DMS153 treated with DMSO at 0.1 percent for 48 hours (cell line): ENCODE measurements at regions not wholly inside any gene's neighbourhood (a gene's known extent, or its start where the extent isn't known, plus 50 kb on each side); places are given as distances from the start of the nearest gene placed in this dataset.
"Not testable (repeated sequence)": the region's sequence is repeated elsewhere in the genome, so short reads cannot be mapped to it uniquely, and the experiment has no call there.

Source experiments
- DNase-seq: peaks from one replicate; lab custom pipeline; 2025; ENCODE audit not compliant: unreplicated experiment; lab: John Stamatoyannopoulos, UW

GRCh38 chr4:141455651-141456050 lies 180.7 kb upstream of the IL15 start:
- DNase-seq: no peak

- no peak for DNase-seq
Measured at GRCh38 chr4:141457653-141458052, 178.7 kb upstream of the IL15 start.

GRCh38 chr4:141458501-141458900 lies 177.9 kb upstream of the IL15 start:
- DNase-seq: no peak

GRCh38 chr4:141459020-141459419 lies 177.4 kb upstream of the IL15 start:
- DNase-seq: no peak

GRCh38 chr4:141462361-141462760 lies 174.0 kb upstream of the IL15 start:
- DNase-seq: no peak

- DNase-seq: no peak
Measured at GRCh38 chr4:141463678-141464077, 172.7 kb upstream of the IL15 start.

- DNase-seq: peak; percentile 81
Measured at GRCh38 chr4:141464366-141464765, 172.0 kb upstream of the IL15 start.

- DNase-seq: no peak
Measured at GRCh38 chr4:141465171-141465570, 171.2 kb upstream of the IL15 start.

- DNase-seq: no peak
Measured at GRCh38 chr4:141467225-141467624, 169.2 kb upstream of the IL15 start.

GRCh38 chr4:141469392-141469791 lies 167.0 kb upstream of the IL15 start:
- no peak for DNase-seq

- DNase-seq: no peak
Measured at GRCh38 chr4:141473026-141473540, 163.3 kb upstream of the IL15 start.

- DNase-seq: no peak
Measured at GRCh38 chr4:141473952-141474351, 162.4 kb upstream of the IL15 start.

GRCh38 chr4:141480950-141481349 lies 155.4 kb upstream of the IL15 start:
- DNase-seq: no peak

GRCh38 chr4:141484298-141484697 lies 152.1 kb upstream of the IL15 start:
- not testable (repeated sequence) for DNase-seq

GRCh38 chr4:141486375-141486997 lies 149.9 kb upstream of the IL15 start:
- DNase-seq: no peak

GRCh38 chr4:141497627-141498026 lies 138.8 kb upstream of the IL15 start:
- DNase-seq: no peak

GRCh38 chr4:141499261-141499853 lies 137.0 kb upstream of the IL15 start:
- DNase-seq: no peak

GRCh38 chr4:141501395-141501794 lies 135.0 kb upstream of the IL15 start:
- DNase-seq: no peak

- no peak for DNase-seq
Measured at GRCh38 chr4:141501931-141502330, 134.5 kb upstream of the IL15 start.

GRCh38 chr4:141502755-141503154 lies 133.6 kb upstream of the IL15 start:
- DNase-seq: no peak

GRCh38 chr4:141503260-141503659 lies 133.1 kb upstream of the IL15 start:
- no peak for DNase-seq

GRCh38 chr4:141511055-141511454 lies 125.3 kb upstream of the IL15 start:
- DNase-seq: no peak

GRCh38 chr4:141513866-141514265 lies 122.5 kb upstream of the IL15 start:
- DNase-seq: no peak
